ENCODE measurements at regions not wholly inside any gene's neighbourhood (a gene's known extent, or its start where the extent isn't known, plus 50 kb on each side); places are given as distances from the start of the nearest gene placed in this dataset.
"Not testable (repeated sequence)": the region's sequence is repeated elsewhere in the genome, so short reads cannot be mapped to it uniquely, and the experiment has no call there.

- no peak for DNase-seq
Observed at GRCh38 chr13:62371737-62372136, 956.1 kb upstream of the PCDH20 start.

DNA sequence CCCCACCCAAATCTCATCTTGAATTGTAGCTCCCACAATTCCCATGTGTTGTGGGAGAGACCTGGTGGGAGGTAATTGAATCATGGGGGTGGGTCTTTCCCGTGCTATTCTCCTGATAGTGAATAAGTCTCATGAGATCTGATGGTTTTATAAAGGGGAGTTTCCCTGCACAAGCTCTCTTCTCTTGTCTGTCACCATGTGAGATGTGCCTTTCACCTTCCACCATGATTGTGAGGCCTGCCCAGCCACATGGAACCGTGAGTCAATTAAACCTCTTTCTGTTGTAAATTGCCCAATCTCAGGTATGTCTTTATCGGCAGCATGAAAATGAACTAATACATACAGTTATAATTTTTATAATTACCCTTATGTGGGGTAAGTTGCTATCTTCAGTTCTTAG, 952.3 kb upstream of the PCDH20 start:
- DNase-seq, result not testable (repeated sequence)

DNA sequence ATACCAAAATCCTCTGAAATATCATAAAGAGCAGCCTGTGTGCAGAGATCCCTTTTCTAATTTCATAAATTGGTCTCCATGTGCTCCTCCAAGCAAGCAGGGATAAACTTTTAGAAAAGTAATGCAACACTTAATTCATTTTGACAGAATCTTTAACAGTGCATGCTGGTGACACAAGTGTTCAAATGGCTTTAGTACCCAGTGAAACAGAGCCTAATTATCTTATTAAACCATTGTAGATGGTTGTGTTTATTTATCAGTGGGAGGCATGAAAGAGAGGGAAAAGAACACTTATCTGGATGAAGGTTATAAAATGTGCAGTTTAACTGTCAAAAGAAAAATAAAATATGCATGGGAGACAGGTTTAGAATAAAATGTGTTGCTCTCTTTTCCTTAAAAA, 945.0 kb upstream of the PCDH20 start:
- no peak for DNase-seq

GRCh38 chr13:62358646-62358932, 942.9 kb upstream of the PCDH20 start:
- DNase-seq, result no peak

- DNase-seq, result peak; percentile 87
Observed at GRCh38 chr13:62357887-62358645, 942.4 kb upstream of the PCDH20 start.

DNA sequence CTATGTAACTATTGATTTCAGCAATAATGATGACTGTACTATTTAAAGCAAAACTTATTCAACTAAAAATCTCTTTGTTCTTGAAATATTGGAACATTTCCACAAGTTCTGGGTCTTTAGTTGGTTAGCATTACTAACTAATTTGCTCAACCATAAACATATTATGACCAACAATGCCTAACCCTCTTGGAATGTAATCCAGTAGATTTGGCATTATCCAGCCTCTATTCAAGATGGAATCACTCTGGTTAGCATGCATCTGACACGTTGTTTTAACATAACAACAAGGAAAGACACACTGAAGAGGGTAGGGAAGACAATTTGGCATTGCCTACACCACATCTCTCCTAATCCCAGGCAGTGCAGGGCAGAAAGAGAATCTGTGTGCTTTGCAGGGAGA, 941.3 kb upstream of the PCDH20 start:
- no peak for DNase-seq

- DNase-seq, result no peak
Observed at GRCh38 chr13:62337109-62337880, 921.6 kb upstream of the PCDH20 start.

DNA sequence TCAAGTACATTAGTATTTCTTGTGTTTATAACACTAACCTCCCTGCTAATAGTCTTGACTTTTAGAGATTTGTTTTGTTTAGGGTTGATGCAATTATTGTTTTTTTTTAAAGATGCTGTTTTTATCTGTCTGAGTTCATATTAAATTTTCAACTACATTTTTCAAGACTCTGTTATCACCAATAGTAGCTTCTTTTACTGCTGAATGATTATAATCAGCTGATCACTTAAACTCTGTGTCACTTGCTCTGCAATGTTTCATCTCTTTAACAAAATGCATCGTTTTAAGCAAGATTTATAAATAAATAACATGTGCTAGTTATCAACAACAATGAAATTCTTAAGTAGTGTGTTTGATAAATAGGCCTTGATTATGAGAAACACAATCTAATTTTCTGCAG, 920.9 kb upstream of the PCDH20 start:
- DNase-seq, result no peak

GRCh38 chr13:62333466-62333865, 917.8 kb upstream of the PCDH20 start:
- no peak for DNase-seq

DNA sequence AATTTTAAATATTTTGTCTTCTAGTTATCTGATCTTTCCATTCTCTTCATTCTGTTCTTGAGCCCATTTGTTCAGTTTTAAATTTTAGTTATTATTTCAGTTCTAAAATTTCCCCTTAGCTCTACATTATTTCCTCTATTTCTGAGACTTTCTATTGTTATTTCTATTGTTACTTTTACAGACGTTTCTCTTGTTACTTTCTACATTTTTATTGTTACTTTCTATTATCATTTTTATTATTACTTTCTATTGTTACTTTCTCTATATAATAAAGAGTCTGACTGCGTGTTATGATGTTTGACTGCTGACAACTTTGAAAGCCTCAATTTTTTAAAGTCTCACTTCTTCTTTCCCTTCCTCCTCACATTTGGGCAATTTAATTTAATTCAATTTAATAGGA, 915.7 kb upstream of the PCDH20 start:
- DNase-seq, result no peak

DNA sequence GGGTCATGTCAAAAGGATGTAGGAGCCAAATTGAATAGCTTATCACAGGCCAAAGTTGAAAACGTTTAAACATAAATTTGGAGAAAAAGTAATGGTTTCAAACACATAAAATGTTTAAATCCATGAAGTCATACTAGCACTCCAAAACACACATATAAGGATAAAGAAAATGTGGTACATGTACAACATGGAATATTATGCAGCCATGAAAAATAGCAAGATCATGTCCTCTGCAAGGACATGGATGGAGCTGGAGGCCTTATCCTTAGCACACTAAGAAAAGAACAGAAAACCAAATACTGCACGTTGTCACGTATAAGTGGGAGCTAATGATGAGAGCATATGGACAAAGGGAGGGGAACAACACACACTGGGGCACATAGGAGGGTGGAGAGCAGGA, 911.7 kb upstream of the PCDH20 start:
- no peak for DNase-seq

- DNase-seq, result no peak
Observed at GRCh38 chr13:62324842-62325241, 909.2 kb upstream of the PCDH20 start.

GRCh38 chr13:62321895-62322294, 906.2 kb upstream of the PCDH20 start:
- no peak for DNase-seq

GRCh38 chr13:62321139-62321538, 905.5 kb upstream of the PCDH20 start:
- DNase-seq, result no peak

DNA sequence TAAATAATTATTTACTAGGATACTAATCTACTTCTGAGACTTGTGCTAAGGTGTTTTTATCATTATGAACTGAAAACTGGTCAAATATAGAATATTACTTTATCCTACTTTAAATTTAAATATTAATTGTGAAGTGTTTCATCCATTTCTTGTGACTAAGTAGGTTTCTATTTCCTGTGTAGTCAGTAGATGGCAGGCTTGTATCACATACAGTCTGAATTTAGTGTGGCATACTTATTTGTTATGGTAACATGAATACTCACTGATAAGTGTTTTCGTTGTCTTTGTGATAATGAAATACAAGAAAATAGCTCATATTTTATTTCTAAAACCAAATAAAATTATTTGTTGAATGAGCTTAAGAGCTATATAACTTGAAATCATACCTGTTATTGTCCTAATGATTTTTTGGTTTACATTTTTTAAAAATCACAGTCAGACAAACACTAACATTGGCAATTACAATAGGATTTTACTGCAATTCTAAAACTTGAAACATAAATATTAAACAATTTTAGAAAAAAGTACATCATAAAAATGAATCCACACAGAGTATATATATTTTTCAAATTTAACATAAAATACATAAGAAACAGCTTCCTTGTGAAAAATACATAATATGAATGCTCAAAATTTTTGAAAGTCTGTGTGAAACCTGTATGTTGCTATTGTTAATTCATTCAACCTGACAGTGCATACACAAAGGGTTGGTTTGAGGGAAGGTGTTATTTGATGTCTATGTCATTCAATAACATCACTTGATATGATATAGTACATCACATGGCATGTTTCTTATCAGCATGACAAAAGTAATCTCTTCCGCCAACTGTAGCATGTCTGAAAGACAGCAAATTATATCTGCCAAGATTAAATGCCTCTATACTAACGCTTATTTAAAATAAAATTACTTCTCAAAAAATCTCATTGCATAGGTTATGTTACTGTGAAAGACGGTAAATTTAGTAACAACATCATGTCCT, 904.8 kb upstream of the PCDH20 start:
- no peak for DNase-seq

GRCh38 chr13:62309904-62310303, 894.3 kb upstream of the PCDH20 start:
- DNase-seq, result no peak

DNA sequence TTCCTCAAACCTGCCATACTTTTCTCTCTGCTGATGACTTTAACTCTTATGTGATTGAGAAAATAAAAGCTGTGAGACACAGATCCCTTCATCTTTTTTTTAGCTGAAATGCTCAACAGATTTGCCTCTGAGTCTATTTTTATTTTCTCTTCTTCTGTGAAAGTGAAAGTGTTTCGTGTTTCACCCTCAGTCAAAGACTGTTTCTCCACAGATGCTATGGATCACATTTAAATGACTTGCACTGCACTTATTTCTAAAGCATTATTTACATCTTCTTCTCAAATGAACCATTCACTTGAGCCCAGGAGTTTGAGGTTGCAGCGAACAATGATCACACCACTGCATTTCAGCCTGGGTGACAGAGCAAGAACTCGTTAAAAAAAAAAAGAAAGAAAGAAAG, 890.1 kb upstream of the PCDH20 start:
- no peak for DNase-seq

DNA sequence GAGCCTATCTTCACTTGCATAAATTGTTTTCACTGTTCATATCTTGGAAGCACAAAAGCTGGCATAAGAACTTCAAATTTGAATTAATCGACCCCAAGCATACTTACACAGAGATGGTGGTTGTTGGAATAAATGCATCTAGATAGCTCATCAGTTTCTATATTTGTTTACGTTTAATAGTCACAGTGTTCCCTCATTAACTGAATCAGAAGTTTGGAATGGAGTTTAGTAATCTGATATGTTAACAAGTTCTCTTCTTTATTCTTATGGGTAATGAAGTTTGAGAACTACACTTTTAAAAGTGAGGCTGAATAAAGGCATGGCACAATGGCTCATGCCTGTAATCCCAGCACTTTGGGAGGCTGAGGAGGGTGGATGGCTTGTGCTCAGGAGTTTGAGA, 886.7 kb upstream of the PCDH20 start:
- DNase-seq, result no peak

GRCh38 chr13:62299988-62300387, 884.3 kb upstream of the PCDH20 start:
- DNase-seq, result no peak

- no peak for DNase-seq
Observed at GRCh38 chr13:62296812-62297211, 881.2 kb upstream of the PCDH20 start.

DNA sequence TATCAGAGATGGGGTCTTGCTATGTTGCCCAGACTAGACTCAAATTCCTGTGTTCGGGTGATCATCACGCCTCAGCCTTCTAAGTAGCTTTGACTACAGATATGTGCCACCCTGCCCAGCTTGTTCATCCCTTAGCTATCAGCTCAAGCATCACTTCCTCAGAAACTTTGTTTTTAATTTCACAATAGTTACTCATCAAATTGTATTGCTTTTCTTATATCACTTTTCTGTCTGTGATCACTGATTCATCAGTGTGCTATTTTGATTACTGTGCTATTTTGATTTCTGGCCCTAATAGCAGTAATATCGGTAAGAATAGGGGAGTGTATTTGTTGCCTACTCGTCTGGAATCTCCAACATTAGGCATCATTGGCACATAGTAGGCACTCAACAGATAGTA, 878.6 kb upstream of the PCDH20 start:
- DNase-seq, result no peak

DNA sequence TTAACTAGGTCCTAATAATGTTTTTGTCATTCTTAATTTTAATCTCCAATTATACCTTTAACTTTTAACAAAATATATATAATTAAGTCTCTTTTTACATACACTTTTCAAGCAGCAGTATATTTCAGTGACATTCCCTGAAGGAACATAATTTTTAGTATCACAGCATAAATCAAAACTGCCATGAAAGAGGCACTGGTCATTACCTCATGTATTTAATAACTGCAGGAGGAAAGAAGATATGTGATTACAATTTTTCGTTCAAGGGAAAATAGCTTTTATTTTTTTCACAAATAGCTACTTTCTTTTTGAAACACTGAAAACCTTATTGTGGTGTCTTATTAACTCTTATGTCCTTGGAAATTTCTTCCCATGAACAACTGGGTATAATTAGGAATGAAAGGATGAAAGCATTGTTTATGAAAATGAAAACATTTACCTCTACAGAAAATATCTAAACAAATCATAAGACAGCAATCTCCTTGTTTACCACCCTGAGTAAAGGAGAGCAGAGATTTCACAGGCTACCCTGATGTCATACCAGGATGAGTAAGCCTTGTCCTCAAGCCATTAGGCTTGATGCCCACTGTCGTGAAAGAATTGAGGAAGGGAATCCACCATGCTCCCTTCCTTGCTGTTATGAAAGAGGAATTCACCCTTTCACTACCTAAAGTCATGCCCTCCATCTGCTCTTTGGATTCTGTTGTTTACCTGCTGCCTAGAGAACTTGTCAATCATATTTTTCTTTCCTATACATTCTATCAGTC, 877.2 kb upstream of the PCDH20 start:
- peak; percentile 54 for DNase-seq

GRCh38 chr13:62290542-62290941, 874.9 kb upstream of the PCDH20 start:
- no peak for DNase-seq
